ENCODE measurements at regions not wholly inside any gene's neighbourhood (a gene's known extent, or its start where the extent isn't known, plus 50 kb on each side); places are given as distances from the start of the nearest gene placed in this dataset.

GRCh38 chr1:232553050-232553754, 76.7 kb downstream of the SIPA1L2 start:
- TF ChIP-seq CTCF (IDR thresholded peaks at IDR 0.05) = no peak
- TF ChIP-seq POLR2A (IDR thresholded peaks at IDR 0.05) = no peak
